HG02623 (cell line): ENCODE measurements at regions not wholly inside any gene's neighbourhood (a gene's known extent, or its start where the extent isn't known, plus 50 kb on each side); places are given as distances from the start of the nearest gene placed in this dataset.
"Not testable (repeated sequence)": the region's sequence is repeated elsewhere in the genome, so short reads cannot be mapped to it uniquely, and the experiment has no call there.

Experiments
- ATAC-seq: cut with Tn5 transposase; IDR thresholded peaks from one replicate; pipeline ENCODE4 v1.9.1; 2021; ENCODE audit warnings: moderate library complexity; ENCODE audit not compliant: unreplicated experiment

- no peak for ATAC-seq
Observed at GRCh38 chr2:116761864-116762263, 1052.6 kb upstream of the DDX18 start.

GRCh38 chr2:116769514-116769913 lies 1045.0 kb upstream of the DDX18 start:
- no peak for ATAC-seq

GRCh38 chr2:116776556-116776955 lies 1037.9 kb upstream of the DDX18 start:
- no peak for ATAC-seq

GRCh38 chr2:116787848-116788247 lies 1026.6 kb upstream of the DDX18 start:
- no peak for ATAC-seq

- ATAC-seq: no peak
Observed at GRCh38 chr2:116802671-116803070, 1011.8 kb upstream of the DDX18 start.

GRCh38 chr2:116804901-116805300 lies 1009.6 kb upstream of the DDX18 start:
- no peak for ATAC-seq

- ATAC-seq: not testable (repeated sequence)
Observed at GRCh38 chr2:116806505-116806904, 1008.0 kb upstream of the DDX18 start.

GRCh38 chr2:116809109-116809508 lies 1005.4 kb upstream of the DDX18 start:
- ATAC-seq: no peak

- ATAC-seq: no peak
Observed at GRCh38 chr2:116810071-116810470, 1004.4 kb upstream of the DDX18 start.

GRCh38 chr2:116810645-116811044 lies 1003.8 kb upstream of the DDX18 start:
- ATAC-seq: no peak

GRCh38 chr2:116819355-116819754 lies 995.1 kb upstream of the DDX18 start:
- no peak for ATAC-seq

GRCh38 chr2:116820986-116821385 lies 993.5 kb upstream of the DDX18 start:
- ATAC-seq: no peak

- ATAC-seq: not testable (repeated sequence)
Observed at GRCh38 chr2:116829543-116829942, 984.9 kb upstream of the DDX18 start.

GRCh38 chr2:116832148-116832547 lies 982.3 kb upstream of the DDX18 start:
- ATAC-seq: no peak

- no peak for ATAC-seq
Observed at GRCh38 chr2:116833052-116833451, 981.4 kb upstream of the DDX18 start.

GRCh38 chr2:116842164-116842563 lies 972.3 kb upstream of the DDX18 start:
- ATAC-seq: no peak

GRCh38 chr2:116859708-116860107 lies 954.8 kb upstream of the DDX18 start:
- ATAC-seq: no peak

- ATAC-seq: no peak
Observed at GRCh38 chr2:116874021-116874420, 940.5 kb upstream of the DDX18 start.

- ATAC-seq: no peak
Observed at GRCh38 chr2:116877274-116877673, 937.2 kb upstream of the DDX18 start.

- no peak for ATAC-seq
Observed at GRCh38 chr2:116877944-116878343, 936.5 kb upstream of the DDX18 start.

- no peak for ATAC-seq
Observed at GRCh38 chr2:116879650-116880160, 934.8 kb upstream of the DDX18 start.

GRCh38 chr2:116891191-116891590 lies 923.3 kb upstream of the DDX18 start:
- no peak for ATAC-seq

GRCh38 chr2:116911540-116911939 lies 903.0 kb upstream of the DDX18 start:
- ATAC-seq: no peak

- no peak for ATAC-seq
Observed at GRCh38 chr2:116915673-116916072, 898.8 kb upstream of the DDX18 start.
